NOMO-1 treated with DMSO at 0.1 percent for 48 hours (cell line): ENCODE measurements at regions not wholly inside any gene's neighbourhood (a gene's known extent, or its start where the extent isn't known, plus 50 kb on each side); places are given as distances from the start of the nearest gene placed in this dataset.

Experiments used
- DNase-seq: peaks from one replicate; lab custom pipeline; 2025; ENCODE audit not compliant: unreplicated experiment; lab: John Stamatoyannopoulos, UW

DNA sequence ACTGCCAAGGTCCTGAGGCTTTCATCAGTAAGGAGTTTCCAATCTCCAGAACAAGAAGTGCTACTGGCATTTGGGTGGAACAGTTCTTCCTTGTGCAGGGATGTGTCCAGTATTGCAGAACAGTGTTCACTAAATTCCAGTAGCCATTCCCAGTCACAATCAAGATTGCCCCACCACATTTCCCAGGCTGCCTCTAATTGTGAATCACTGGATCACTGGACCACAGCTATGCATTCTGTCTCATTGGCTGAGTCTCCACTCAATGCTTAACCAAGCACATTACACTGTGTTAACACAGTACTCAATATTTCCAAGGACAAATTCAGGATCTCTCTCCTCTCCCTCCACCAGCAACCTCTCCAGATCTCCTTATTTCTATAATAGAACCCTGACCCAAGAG is 160.2 kb upstream of the CCDC150 start:
- DNase-seq, result no peak

- no peak for DNase-seq
Observed at GRCh38 chr2:196480653-196481323, 158.7 kb upstream of the CCDC150 start.

GRCh38 chr2:196481324-196481697 is 158.2 kb upstream of the CCDC150 start:
- no peak for DNase-seq

- DNase-seq, result no peak
Observed at GRCh38 chr2:196482119-196483065, 157.1 kb upstream of the CCDC150 start.

GRCh38 chr2:196486146-196486545 is 153.4 kb upstream of the CCDC150 start:
- no peak for DNase-seq

DNA sequence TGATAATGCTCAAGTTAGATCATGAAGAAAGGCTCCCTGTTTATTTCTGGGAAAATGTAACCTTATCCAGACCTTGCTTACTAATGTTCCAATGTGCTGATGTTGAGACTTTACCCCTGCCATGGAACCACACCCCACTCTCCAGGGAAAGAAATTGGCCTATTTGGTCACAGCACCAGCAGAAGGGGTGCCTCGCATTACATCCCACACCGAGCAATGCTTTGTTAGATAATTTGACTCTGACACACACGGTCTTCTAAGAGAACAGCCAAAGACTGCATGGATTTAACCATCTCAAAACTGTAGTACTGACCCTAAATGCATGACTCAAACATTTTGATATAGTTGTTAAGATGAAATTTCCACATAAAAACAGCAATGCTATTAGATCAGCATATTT is 152.1 kb upstream of the CCDC150 start:
- DNase-seq, result no peak

GRCh38 chr2:196489371-196489770 is 150.1 kb upstream of the CCDC150 start:
- no peak for DNase-seq

GRCh38 chr2:196492946-196493345 is 146.6 kb upstream of the CCDC150 start:
- DNase-seq, result no peak

DNA sequence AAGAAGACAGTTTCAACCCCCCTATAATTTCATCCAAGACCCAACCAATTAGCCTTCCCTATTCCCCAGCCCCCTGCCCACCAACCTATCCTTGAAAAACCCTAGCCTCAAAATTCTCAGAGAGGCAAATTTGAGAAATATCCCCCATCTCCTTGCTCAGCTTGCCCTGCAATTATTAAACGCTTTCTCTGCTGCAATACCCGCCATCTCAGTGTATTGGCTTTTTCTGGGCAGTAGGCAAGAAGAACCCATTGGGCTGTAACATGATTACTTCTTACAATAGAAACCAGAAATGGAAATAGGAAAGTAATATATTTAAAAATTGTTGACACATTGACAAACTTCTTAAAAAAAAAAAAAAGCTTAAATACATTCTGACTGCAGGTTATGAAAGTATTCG is 140.6 kb upstream of the CCDC150 start:
- DNase-seq, result no peak

DNA sequence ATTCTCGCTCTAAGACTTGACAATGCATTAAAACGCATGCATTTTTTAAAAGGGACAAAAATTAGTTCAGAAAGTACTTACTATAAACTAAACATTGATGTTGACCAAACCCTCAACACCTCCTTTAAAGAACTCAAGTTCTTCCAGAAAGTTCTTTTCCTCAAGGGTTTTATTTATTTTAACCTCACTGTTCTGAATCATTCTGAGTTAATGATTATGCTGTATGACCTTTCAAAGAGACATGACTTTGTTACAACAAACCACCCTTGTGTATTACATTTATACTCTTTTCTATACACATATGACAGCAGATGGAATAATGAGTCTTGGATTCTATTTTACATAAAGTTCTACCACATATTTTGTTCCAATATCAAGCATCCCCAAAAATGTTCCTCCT is 139.8 kb upstream of the CCDC150 start:
- DNase-seq, result no peak

GRCh38 chr2:196500686-196501431 is 138.7 kb upstream of the CCDC150 start:
- DNase-seq, result no peak

DNA sequence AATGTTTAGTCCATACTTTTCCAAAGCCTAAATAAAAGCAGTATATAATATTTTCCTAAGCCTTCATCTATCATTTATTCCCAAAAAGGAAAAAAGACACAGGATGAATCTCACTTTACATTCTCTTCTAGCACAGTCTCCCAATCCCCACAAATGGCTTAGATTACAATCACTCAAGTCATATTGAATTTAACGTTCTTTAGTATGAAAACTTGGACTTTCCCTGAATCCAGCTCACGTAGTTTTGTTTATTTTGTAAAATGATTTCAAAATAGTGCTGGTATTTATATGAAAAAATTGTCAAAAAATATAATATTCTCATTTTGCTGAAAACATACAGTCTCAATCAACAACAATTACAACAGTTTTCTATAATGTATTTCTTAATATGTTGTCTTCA is 137.7 kb upstream of the CCDC150 start:
- no peak for DNase-seq

GRCh38 chr2:196502386-196502785 is 137.1 kb upstream of the CCDC150 start:
- DNase-seq, result no peak

DNA sequence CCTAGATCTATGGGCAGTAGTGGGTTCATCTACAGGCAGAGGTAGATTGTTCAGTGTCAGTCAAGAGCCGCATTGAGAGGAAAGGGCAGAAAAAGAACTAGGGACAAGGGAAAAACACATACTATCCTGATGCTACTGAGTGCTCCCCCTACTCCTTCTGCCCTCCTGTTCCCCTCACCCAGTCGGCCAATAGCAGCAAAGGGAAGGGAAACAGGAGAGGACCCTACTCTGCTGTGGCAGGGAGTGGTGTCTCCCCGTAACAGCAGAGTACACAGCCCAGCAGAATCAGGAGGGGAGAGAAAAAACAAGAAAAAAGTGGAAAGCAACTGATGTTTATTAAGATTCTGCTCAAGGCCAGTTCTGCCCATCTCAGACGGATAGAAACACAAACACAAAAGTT is 136.1 kb upstream of the CCDC150 start:
- DNase-seq, result no peak

DNA sequence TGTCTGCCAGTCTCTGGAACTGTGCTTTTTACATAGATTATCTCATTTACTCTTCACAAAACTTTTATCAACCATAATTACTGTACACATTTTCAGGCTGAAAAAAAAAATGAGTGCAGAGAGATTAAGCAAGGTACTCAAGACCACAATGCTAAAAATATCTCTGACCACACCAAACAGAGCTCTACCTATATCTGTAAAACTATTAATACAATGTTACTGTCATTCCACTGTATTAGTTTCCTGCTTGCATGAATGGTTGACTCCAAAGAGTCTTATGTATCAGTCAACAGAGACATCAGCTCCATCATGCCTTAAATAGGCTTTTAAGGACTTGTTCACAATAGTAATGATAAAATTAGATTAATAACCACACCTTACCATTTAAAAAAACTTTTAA is 134.7 kb upstream of the CCDC150 start:
- DNase-seq, result no peak

- no peak for DNase-seq
Observed at GRCh38 chr2:196510246-196510645, 129.3 kb upstream of the CCDC150 start.

GRCh38 chr2:196511258-196512168 is 128.0 kb upstream of the CCDC150 start:
- DNase-seq, result no peak

- DNase-seq, result no peak
Observed at GRCh38 chr2:196513796-196514526, 125.6 kb upstream of the CCDC150 start.

DNA sequence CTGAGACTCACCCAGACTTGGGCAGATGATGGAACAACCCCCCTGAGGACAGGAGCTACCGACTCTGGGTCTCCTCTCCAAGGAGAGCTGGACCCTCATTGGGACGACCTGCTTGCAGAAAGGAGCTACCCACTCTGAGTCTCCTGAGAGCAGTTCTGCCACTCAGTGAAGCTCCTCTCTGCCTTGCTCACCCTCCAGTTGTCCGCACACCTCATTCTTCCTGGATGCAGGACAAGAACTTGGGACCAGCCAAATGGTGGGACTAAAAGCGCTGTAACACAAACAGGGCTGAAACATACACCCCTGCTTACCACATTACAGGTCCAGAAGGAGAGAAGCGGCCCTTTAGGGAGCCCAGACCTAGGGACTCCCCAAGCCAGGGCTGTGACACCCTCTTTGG is 124.9 kb upstream of the CCDC150 start:
- DNase-seq, result no peak

DNA sequence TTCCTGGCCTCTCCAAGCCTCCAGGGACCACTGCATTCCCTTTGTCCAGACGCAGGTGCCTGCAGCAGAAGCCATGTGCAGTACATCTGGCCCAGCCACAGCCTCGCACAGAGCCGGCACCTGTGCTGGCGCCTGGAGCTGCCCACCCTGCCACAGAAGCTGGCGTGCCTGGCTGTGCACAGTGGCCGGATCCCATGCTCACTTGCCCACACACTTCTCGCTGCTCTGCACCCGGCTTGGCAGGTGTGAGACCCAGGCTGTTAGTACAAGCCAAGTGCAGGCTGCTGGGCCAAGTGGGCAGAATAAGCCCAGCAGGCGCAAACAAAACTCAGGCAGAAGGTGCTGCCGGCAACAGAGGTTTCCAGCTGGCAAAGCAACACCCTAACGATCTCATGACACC is 124.5 kb upstream of the CCDC150 start:
- no peak for DNase-seq
